ENCODE measurements at regions not wholly inside any gene's neighbourhood (a gene's known extent, or its start where the extent isn't known, plus 50 kb on each side); places are given as distances from the start of the nearest gene placed in this dataset.

DNA sequence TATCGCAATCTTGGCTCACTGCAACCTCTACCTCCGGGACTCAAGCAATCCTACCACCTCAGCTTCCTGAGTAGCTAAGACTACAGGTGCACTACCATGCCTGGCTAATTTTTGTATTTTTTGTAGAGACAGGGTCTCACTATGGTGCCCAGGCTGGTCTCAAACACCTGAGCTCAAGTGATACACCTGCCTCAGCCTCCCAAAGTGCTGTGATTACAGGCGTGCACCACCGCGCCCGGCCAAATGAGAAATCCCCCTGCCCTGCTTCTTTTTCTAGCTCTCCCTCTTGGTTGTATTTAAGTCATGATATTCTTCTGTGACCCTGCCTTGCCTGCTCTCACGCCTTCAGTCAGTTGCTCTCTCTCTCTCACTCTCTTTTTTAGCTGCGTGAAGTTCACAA is 157.0 kb upstream of the SH3BP4 start:
- TF ChIP-seq CTCF (IDR thresholded peaks at IDR 0.05; ENCODE audit: low read depth, low read length) (no peak), POLR2A (IDR thresholded peaks at IDR 0.05; ENCODE audit: extremely low read depth, insufficient read length) (no peak), MYC (IDR thresholded peaks at IDR 0.05; ENCODE audit: low read depth, low read length) (no peak)
- TF ChIP-seq, protein P1, sequence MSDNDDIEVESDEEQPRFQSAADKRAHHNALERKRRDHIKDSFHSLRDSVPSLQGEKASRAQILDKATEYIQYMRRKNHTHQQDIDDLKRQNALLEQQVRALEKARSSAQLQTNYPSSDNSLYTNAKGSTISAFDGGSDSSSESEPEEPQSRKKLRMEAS (IDR thresholded peaks at IDR 0.05; ENCODE audit: low read depth, low read length): no peak
